ENCODE measurements at regions not wholly inside any gene's neighbourhood (a gene's known extent, or its start where the extent isn't known, plus 50 kb on each side); places are given as distances from the start of the nearest gene placed in this dataset.

- TF ChIP-seq POLR2A (IDR thresholded peaks at IDR 0.05) (no peak), CTCF (IDR thresholded peaks at IDR 0.05) (no peak)
Measured at GRCh38 chr17:77466140-77466539, 325.4 kb downstream of the SEC14L1 start.
